ENCODE measurements at regions not wholly inside any gene's neighbourhood (a gene's known extent, or its start where the extent isn't known, plus 50 kb on each side); places are given as distances from the start of the nearest gene placed in this dataset.

- no peak for TF ChIP-seq EZH2 (IDR thresholded peaks at IDR 0.05; ENCODE audit: insufficient read depth, poor library complexity, severe bottlenecking)
- TF ChIP-seq EZH2phosphoT487 (IDR thresholded peaks at IDR 0.05; ENCODE audit: insufficient read depth, low read depth): no peak
These were observed 219.1 kb upstream of the CCDC179 start for GRCh38 chr11:23079382-23079813.

Measured in GM23248 (cell line).